ENCODE measurements at regions not wholly inside any gene's neighbourhood (a gene's known extent, or its start where the extent isn't known, plus 50 kb on each side); places are given as distances from the start of the nearest gene placed in this dataset.

- no peaks in the 10 kb centered on the region for H3K36me3 Mint-ChIP-seq (ENCODE audit: low read depth)
- H3K27me3 Mint-ChIP-seq (ENCODE audit: low read depth) = no peaks in the 10 kb centered on the region
- no peak overlapping the region for H3K4me3 Mint-ChIP-seq (ENCODE audit: unreplicated experiment)
Measured at GRCh38 chr2:5098286-5098685, 593.9 kb upstream of the SOX11 start.

GRCh38 chr2:5102823-5103222 is 589.4 kb upstream of the SOX11 start:
- Mint-ChIP-seq H3K27me3 (ENCODE audit: low read depth) (no peaks in the 10 kb centered on the region), H3K9me3 (ENCODE audit: low read depth) (peaks cover 10% of the 10 kb centered on the region), H3K4me3 (ENCODE audit: unreplicated experiment) (no peak overlapping the region), H3K4me1 (ENCODE audit: low read depth) (no peaks in the 10 kb centered on the region), H3K36me3 (ENCODE audit: low read depth) (no peaks in the 10 kb centered on the region), H3K27ac (ENCODE audit: unreplicated experiment) (no peak overlapping the region)
- DNase-seq (ENCODE audit: low spot score) = no peak
- TF ChIP-seq CTCF (IDR thresholded peaks at IDR 0.05) = no peak

More at GRCh38 chr2:5098286-5098685, 593.9 kb upstream of the SOX11 start:
- no peak for TF ChIP-seq CTCF (IDR thresholded peaks at IDR 0.05)
- Mint-ChIP-seq H3K9me3 (ENCODE audit: low read depth) (peaks cover 13% of the 10 kb centered on the region), H3K4me1 (ENCODE audit: low read depth) (no peaks in the 10 kb centered on the region), H3K27ac (ENCODE audit: unreplicated experiment) (no peak overlapping the region)
- DNase-seq (ENCODE audit: low spot score) = no peak

GRCh38 chr2:5111581-5111980 is 580.6 kb upstream of the SOX11 start:
- H3K4me1 Mint-ChIP-seq (ENCODE audit: low read depth) = peaks cover 4% of the 10 kb centered on the region
- H3K27ac Mint-ChIP-seq (ENCODE audit: unreplicated experiment) = no peak overlapping the region
- H3K36me3 Mint-ChIP-seq (ENCODE audit: low read depth) = peaks cover 7% of the 10 kb centered on the region
- H3K4me3 Mint-ChIP-seq (ENCODE audit: unreplicated experiment) = no peak overlapping the region
- H3K27me3 Mint-ChIP-seq (ENCODE audit: low read depth) = no peaks in the 10 kb centered on the region
- TF ChIP-seq CTCF (IDR thresholded peaks at IDR 0.05) = no peak
- H3K9me3 Mint-ChIP-seq (ENCODE audit: low read depth) = peaks cover 42% of the 10 kb centered on the region
- no peak for DNase-seq (ENCODE audit: low spot score)

GRCh38 chr2:5119046-5119445 is 573.1 kb upstream of the SOX11 start:
- Mint-ChIP-seq H3K9me3 (ENCODE audit: low read depth) (peaks cover 10% of the 10 kb centered on the region), H3K4me3 (ENCODE audit: unreplicated experiment) (no peak overlapping the region), H3K36me3 (ENCODE audit: low read depth) (peaks cover 1% of the 10 kb centered on the region), H3K4me1 (ENCODE audit: low read depth) (no peaks in the 10 kb centered on the region), H3K27ac (ENCODE audit: unreplicated experiment) (no peak overlapping the region), H3K27me3 (ENCODE audit: low read depth) (no peaks in the 10 kb centered on the region)
- no peak for TF ChIP-seq CTCF (IDR thresholded peaks at IDR 0.05)
- DNase-seq (ENCODE audit: low spot score) = no peak

- Mint-ChIP-seq H3K36me3 (ENCODE audit: low read depth) (no peaks in the 10 kb centered on the region), H3K4me1 (ENCODE audit: low read depth) (no peaks in the 10 kb centered on the region), H3K27ac (ENCODE audit: unreplicated experiment) (no peak overlapping the region), H3K9me3 (ENCODE audit: low read depth) (no peaks in the 10 kb centered on the region), H3K4me3 (ENCODE audit: unreplicated experiment) (no peak overlapping the region), H3K27me3 (ENCODE audit: low read depth) (no peaks in the 10 kb centered on the region)
- no peak for DNase-seq (ENCODE audit: low spot score)
- no peak for TF ChIP-seq CTCF (IDR thresholded peaks at IDR 0.05)
Measured at GRCh38 chr2:5121121-5121520, 571.1 kb upstream of the SOX11 start.
